DOHH2 (cell line): ENCODE measurements at regions not wholly inside any gene's neighbourhood (a gene's known extent, or its start where the extent isn't known, plus 50 kb on each side); places are given as distances from the start of the nearest gene placed in this dataset.

Experiments
- EZH2phosphoT487 ChIP-seq: fragments of 200-600 bp; sonication (generic); IDR thresholded peaks from 2 replicates; pipeline ENCODE4 v1.6.1; 2017; ENCODE audit warnings: borderline replicate concordance, mild to moderate bottlenecking, antibody characterized with exemption, low read length, moderate library complexity, mixed read lengths
- TF ChIP-seq, protein P1 (sequence below): fragments of 200-600 bp; sonication (generic); IDR thresholded peaks from one replicate; pipeline ENCODE4 v1.5.1; 2014; ENCODE audit warnings: antibody characterized with exemption, mild to moderate bottlenecking, low read depth, low read length; ENCODE audit not compliant: poor library complexity, severe bottlenecking

DNA sequence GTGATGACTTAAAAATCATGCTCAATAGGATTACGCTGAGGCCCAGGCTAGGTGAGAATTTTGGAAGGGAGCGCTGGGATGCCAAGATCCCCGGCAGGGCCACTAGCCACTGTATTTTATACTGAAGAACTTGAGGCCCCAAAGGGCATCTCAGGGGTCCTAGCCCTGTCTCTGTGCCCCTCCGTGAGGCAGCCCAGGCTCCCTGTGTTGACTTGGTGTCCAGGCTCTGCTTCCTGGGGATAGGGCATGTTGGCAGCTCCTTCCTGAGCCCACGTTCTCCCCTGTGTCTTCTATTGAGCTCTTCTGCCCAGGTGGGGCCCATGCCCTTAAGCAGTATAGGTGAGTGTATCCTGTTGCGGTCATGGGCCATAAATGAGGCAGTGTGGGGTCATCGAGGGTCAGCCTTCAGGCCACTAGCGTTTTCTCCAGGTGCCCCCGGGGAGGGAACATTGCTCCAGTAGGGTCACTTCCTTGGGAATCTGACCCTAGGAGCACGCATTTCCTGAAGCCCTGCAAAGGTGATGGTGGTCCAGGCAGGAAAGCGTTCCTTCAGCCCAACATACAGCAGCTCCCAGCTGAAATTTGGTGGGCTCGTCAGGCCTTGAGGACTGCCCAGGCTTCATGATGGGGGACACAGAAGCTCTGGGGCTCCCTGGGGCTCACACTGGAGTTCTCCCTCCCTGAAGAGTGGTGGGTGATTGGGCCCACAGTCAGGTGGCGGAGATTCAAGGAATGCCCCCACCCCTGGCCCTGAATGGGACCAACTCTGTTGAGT lies 189.4 kb downstream of the UBE3A start:
- TF ChIP-seq, protein P1, sequence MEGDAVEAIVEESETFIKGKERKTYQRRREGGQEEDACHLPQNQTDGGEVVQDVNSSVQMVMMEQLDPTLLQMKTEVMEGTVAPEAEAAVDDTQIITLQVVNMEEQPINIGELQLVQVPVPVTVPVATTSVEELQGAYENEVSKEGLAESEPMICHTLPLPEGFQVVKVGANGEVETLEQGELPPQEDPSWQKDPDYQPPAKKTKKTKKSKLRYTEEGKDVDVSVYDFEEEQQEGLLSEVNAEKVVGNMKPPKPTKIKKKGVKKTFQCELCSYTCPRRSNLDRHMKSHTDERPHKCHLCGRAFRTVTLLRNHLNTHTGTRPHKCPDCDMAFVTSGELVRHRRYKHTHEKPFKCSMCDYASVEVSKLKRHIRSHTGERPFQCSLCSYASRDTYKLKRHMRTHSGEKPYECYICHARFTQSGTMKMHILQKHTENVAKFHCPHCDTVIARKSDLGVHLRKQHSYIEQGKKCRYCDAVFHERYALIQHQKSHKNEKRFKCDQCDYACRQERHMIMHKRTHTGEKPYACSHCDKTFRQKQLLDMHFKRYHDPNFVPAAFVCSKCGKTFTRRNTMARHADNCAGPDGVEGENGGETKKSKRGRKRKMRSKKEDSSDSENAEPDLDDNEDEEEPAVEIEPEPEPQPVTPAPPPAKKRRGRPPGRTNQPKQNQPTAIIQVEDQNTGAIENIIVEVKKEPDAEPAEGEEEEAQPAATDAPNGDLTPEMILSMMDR = no peak
- TF ChIP-seq EZH2phosphoT487 = no peak
